ENCODE measurements at regions not wholly inside any gene's neighbourhood (a gene's known extent, or its start where the extent isn't known, plus 50 kb on each side); places are given as distances from the start of the nearest gene placed in this dataset.

DNA sequence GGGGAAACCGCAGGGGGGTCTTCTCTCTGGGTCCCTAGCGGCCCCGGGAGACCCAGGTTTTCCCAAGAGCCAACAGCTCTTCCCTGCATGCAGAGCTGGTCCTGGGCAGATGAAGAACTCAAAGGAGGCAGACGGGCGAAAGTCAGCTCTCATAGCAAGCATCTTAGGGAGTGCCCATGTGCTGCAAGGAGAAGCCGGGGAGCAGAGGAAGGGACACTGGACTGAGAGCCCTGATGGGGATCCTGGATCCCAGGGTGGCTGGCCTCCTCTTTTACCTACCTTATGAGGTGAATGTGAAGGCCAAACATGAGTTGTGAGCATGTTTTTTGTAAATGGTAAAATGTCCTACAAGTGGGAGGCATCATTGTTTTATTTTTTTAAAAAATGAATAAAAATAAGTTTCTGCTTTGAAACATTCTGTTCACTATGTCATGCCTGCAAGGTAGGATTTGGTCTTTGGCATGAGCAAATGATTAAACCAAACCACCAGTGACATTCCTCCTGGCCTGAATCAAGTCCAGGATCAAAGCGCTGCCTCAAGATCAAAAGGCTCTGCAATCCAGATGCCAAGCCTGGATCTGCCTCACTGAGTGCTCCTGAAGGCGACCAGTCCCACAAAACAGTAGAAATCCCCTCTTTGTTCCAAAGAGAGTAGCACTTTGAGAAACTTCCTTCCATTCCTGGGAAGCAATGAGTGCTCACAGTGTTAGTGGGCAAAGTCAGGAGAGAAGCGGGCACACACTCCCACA is 92.2 kb upstream of the SERP2 start:
- DNase-seq: no peak

DNA sequence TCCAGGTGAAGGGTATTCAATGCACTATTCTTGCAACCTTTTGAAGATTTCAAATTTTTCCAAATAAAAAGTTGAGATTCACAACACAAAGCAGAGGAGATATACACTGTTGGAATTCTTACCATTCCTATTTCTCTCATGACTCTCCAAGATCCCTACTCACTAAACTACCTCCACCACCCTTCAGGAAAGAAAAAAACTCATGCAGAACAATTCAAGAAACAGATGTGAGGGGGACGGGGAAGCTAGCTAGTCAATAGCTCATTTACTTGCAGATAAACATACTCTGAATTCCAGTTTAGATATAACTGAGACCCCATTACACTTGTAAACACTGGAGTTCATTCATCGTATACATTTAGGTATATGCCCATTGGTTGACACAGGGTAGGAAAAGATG is 90.0 kb upstream of the SERP2 start:
- DNase-seq: no peak

DNA sequence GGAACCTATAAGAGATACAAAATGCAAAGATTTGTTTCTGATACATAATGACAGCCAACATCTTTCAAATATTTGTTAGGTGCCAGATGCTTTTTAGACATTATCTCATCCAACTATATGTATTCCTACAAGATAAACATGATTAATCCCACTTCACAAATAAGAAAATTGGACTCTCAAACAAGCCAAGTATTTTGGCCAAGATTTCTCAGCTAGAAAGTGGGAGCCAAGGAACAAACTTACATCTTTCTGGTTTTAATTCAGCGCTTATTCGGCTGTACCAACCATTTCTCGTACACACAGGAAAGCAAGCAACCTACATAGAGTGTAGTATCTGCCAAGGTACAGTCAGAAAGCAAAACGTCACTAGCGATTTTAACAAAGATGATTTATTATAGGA is 85.7 kb upstream of the SERP2 start:
- DNase-seq: no peak

DNA sequence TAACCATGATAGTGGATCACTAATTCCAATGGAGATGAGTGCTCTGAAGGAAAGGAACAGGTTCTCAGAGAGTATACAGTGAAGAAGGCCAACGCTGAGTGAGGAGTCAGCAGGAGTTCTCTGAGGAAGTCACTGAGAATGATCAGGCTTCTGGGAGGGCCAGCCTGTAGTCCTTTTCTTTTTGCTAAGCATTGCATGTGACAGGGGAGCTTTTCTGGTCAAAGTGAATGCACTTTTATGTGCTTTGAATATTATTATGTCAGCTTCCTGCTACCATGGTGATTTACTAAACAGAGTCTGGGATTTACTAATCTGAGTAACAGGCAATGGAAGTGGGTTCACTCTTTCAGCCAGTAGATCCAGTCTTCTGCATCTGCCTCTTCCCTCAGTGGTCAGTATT is 81.1 kb upstream of the SERP2 start:
- DNase-seq: peak; percentile 58

DNA sequence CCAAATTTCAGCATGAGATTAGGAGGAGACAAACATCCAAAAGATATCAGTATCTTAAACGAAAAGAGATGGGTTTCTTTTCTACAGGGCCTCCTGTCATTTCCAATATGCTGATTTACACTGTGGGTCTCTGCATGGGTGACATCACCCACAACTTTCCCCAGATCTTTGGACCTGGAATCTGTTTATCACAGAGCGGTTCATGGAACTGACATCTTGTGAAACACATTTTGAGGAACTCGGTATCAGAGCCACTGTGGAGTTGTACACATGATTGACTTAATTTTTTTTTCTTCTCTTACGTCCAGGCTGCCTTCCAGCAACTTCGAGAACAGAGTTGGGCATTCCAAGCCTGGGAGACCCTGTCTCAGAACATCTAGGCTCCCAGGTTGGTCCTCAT is 80.2 kb upstream of the SERP2 start:
- no peak for DNase-seq

DNA sequence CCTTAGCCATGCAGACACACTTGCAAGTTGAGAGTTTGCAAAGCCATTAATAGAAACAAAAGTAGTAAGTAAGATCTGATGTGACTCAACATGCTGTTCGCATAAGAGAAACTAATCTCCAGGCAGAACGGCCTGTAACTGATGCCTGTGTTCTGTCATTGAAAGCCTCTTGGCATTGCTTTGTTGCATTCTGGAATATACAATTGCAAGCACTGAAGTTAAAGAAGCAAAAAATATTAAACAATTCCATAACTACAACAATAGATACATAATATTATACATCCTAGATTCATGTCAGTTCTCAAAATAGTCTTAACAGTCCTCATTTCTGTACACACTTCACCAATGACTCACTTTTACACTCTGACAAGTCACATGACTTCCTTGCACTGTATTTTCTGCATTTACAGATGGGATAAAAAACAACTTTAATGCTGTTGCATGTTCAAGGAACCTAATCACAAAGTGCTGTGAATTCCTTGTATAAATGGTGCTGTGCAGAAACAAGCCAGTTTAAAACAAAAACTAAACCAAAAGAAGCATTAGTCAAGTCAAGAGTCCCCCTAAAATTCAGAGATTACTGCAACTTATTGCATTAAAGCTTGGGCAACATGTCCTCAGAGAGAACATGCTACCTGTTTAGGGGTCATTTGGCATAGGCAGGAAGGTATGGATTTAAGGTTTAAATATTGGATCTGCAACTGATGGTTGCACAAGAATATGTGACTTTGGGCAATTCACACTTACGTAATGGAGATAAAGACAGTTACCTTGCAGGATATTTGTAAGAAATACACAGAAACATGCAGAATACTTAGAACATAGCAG is 79.5 kb upstream of the SERP2 start:
- peak; percentile 73 for DNase-seq

DNA sequence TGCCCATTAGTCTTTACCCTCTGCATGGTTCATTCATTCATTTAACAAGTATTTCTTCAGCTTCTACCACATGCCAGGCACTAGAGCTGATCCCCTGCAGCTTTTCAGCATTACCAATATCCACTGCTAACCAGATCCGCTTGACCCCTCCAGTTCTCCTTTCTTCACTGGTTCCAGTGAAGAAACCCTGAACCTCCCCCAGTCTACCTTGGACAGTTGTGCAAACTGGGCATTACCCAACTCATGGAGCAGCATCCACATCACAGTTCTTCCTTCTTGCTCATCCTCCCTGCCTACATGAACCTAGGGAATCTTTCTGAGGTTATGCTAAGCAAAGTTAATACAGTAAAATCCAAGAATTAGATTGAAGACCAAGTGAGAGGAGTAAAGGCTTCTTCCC is 78.7 kb upstream of the SERP2 start:
- no peak for DNase-seq

DNA sequence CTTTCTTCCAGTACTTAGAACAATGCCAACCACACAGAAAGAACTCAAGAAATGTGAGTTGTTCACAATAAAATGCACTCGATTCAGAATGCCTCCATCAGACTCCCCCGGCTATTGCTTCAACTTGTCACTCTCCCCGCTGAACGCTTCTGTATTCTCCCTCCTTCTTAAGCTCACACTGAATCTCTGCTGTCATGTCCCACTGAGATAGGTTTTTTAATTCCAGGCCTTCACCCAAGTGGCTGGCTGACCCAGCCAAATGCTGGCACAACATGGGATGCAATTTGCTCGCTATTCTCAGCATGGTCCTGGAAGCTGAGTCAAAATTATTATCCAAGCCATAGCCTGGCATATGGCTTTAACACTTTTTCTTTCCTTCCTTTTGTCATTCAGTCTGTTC is 76.8 kb upstream of the SERP2 start:
- no peak for DNase-seq

DNA sequence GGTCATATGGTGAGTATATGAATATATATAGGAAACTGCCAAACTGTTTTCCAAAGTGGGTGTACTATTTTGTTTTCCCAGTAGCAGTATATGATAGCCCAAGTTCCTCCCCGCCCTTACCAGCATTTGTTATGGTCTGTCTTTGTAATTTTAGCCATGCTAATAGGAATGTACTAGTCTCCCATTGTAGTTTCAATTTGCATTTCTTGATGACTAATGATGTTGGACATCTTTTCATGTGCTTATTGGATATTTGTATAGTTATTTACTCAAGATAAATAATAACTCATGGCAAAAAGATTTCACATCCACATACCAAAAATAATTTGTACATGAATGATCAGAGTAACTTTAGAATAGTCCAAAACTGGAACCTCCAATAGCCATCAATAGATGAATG is 75.3 kb upstream of the SERP2 start:
- no peak for DNase-seq

DNA sequence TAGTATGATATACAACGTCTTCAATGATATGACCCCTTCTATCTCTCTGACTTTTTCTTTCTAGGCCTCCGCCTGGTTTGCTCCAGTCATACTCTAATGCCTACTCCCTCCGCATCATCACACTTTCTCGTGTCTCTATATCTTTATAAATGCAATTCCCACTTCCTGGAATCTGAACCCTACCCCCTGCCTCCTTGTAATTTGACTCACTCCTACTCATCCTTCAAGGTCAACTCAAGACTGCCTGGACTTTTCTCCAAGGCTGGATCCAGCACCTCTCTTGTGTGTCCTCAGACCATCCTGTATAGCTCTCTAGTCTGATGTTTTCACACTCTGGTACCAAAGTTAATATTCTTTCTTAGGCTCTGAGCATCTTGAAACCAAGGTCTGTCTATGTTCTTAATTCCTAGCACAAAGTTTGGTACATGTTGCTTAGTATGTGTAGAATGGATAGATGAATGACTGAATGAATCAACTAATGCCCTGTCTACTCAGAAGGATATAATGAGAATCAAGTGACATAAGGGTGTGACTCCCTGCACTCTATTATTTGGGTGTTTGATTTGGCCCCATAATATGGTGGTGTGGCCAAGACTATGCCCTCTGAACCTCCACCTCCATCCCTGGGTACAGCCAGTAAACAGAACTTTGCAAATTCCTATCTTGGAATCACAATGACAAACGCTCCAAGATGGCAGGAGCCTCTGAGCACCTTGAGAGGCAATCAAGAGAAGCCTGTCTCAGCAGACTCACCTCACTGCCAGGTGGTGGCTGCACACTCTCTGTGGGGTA is 74.3 kb upstream of the SERP2 start:
- DNase-seq: no peak

DNA sequence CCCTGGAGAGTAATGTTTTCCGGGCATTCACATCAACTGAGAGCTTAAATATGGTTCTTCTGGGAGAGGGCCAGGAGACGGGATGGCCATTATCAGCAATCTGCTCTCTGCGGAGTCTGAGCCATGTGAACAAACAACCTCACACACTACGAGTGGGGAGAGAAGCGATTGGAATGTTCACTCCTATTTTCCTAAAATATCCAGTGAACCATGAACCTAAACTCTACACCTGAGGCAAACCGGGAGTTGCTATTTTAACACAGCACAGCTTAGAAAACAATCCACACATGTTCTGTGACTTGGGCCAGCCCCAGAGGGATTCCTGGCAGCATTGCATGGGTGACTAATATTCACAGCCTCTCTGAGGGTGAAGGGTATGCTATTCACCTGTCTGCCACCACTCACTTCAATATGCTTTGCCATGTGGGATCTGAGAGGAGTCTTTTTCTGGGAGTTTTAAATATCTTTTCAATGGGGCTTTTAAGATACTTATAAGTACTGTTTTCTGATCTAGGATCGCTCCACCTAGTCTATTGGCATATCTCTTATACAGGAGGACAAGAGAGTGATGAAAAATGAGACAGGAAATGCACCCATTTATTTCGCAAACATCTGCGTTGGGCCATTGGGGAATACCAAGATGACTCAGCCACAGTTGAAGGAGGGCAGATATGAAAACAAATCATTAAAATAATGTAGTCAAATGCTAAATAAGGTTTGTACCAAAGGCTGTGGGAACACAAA is 72.6 kb upstream of the SERP2 start:
- DNase-seq: no peak

DNA sequence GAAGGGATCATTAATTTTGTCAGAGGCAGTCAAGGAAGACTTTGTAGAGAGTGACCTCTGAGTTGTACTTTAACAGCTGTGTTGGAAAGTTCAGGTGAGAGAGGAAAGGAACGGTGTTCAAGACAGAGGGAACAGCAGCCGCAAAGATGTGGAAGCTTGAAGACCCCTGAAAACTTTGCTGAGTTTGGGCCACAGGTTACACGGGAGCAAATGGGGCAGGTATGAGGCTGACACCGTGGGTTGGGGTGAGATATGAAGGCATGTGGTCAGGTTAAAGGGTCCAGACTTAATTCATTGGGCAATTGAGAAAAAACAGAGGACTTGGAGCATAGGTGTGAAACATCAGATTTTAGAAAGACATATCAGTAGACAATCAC is 72.0 kb upstream of the SERP2 start:
- no peak for DNase-seq

DNA sequence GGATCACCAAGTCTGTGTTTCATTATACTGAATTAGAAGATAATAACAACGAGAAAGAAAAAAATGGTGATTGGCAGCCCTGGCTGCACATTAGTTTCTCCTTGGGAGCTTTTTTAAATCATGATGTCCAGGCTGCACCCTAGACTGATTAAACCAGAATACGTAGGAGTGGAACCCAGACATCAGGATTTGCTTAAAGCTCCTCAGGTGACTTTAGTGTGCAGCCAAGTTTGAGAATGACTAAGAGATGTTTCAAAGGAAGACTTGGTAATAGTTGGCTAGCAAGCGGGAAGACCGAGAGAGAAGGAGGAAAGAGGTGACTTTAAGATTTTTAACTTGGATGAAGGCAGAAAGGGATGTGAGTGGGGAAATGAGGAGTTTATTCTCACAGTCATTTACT is 71.4 kb upstream of the SERP2 start:
- DNase-seq: no peak

DNA sequence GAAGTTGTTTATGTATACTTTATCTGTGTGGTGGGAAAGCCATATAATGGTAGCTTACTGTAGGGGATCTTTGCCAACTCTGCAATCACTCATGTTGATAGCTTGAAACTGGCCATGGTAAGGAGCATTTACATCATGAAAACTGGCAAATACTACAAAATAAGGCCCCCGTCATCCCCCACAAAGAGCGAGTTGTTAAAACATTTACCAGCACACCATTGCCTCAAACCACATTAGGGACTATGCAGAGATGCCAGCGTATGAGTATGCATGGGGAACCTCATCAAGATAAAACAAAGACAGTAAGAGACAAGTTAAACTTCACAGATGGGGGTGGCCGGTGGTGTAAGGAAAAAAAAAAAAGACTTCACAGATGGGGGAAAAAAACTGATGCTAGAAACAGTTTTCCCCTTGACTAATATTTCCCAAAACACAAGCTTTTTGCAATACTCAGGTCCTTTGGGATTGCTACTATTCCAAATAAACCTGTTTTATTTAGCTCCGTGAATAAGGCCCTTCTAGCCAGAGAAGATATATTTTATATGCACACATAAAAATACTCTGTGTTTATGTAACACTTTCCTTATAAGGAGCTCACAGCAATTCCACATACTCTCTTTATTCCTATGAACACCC is 70.6 kb upstream of the SERP2 start:
- DNase-seq: peak; percentile 57

DNA sequence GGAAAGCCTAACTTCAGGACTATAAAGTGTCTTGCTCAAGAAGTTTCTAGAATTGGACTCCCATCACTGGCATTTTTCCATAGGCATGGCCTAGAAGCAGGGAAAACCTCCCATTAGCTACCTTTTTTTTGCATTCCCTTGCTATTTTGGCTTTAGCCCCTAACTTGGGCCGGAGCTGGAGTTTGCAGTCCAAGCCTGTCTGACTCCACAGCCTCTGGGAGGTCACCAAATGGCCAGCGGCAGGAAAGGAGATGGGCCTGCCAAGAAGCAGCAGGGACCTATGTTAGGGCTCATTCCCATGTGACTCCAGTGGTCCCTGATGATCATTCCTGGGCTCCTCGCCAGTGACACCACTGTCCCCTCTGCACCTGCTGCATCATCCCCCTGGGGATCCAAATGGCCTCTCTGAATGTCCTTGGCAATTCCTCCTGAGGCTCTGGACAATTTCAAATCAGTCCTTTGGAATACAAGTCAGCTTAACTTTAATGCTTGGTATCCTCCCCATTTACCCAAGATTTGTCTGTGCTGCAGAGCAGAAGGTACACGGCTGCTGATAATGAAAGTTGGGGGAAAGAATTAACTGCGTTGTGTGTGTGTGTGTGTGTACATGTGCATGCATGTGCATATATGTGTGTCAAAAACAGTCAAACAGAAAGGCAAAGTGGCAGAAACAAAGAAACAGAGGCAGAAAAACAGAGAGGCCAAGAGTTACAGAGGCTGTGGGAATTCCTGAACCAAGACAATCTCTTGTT is 69.8 kb upstream of the SERP2 start:
- DNase-seq: peak; percentile 82

DNA sequence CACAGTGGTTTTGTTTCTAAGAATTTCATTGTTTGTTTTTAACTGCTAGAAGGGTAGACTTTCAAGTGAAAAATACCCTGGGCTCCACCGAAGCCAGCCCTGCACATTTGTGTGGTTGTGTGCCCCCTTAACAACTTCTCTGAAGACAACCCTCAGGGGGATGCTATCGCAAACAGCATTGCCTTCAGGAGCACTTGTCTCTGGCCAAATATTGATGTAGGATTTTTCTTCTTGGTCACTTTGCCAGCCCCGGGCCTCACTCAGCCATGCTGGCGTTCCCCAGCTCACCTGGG is 69.2 kb upstream of the SERP2 start:
- no peak for DNase-seq

DNA sequence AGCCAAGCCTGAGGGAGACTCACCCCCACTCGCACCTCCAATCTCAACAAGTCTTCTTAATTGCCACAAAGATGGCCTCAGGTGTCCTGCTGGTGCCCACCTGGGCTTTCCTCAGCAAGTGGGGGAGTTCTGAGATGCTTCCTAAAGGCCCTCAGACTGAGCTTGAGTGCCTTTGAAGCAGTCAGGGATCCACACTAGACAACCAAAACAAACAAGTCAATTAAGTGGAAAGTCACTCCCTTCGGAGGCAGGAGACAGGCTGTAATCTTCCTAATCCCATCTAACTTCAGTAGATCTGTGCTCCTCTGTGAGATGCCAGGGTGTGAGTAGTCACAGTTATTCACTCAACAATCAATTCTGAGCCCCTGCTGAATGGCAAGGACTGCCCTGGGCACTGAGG is 68.3 kb upstream of the SERP2 start:
- no peak for DNase-seq

DNA sequence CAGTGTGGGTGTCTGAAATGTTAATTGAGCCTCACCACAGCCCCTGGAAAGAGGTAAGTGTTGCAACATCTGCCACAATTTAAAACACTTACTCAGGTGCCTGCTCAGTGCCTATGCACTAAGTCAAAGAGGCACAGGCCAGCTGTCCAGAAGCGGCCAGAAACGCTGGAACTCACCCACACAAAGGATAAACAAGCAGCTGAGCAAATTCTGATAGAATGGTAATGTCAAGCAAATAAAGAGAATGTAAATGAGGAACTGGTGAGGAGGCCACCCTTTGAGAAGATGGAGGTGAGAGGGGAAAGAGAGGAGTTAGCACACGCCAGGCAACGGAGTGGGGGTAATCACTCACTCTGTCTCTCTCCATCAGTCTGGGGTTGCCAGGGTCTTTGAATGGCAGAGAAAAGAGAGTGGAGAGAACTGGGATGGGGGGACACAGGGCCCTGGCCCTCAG is 67.7 kb upstream of the SERP2 start:
- DNase-seq: no peak

DNA sequence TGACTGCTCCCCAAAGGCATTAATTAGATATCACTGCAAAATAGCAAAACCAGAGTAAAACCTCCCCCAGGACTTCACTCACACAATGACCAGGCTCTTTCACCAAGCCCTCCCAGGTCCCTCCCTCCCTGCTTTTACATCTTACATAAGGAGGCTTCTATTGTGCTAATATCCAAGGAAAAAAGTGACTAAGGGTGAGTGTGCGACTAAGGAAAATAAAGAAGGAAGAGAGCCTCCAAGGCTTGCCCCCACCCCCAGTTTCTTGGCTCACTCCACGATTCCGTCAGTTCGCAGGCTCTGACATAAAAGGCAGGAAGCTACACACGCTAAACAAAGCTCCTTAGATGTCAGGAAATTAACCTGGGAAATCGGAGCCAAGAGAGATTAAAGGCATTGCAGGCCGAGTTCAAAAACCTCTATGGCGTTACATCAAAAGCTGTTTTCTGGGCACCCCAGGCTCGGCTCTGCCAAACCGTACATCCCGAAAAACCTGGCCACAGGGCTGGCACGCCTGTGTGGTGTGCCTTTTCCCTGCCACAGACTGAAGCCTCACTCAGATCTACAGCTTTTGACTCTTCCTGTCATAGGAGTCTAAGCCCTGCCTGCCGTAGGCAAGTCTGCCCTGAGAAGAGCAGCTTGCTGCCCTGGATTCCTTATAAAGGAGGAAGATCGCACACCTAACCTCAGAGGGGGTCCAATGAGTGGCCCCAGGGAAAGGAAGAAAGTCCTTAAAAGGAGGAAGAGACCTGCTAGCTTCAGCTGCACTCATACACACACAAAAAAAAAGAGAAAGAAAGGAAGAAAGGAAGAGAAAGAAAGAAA is 67.0 kb upstream of the SERP2 start:
- DNase-seq: peak; percentile 82

DNA sequence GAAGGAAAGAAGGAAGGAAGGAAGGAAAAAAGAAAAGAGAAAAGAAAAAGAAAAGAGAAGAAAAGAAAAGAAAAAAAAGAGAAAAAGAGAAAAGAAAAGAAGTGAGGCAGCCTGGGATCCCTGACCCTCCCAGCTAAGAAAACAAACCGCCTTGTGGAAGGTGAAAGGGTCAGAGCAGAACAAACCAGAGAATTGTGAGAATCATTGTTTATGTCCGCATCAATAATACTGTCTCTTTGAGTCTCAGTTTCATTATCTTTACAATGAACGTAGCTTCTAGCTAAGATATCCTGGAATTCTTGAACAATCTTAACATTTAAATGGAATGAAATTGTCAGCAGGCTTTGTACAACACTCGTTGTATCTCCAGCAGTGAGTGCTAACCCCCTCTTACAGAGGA is 66.4 kb upstream of the SERP2 start:
- DNase-seq: no peak
